ENCODE measurements at regions not wholly inside any gene's neighbourhood (a gene's known extent, or its start where the extent isn't known, plus 50 kb on each side); places are given as distances from the start of the nearest gene placed in this dataset.
"Not testable (repeated sequence)": the region's sequence is repeated elsewhere in the genome, so short reads cannot be mapped to it uniquely, and the experiment has no call there.

- Histone ChIP-seq H3K4me1 (ENCODE audit: insufficient read depth, low read length) (no peaks in the 10 kb centered on the region), H3K36me3 (ENCODE audit: insufficient read depth, low read depth, low read length) (no peaks in the 10 kb centered on the region), H3K27me3 (ENCODE audit: insufficient read depth, low read length) (no peaks in the 10 kb centered on the region)
Measured at GRCh38 chr13:50649211-50649610, 194.3 kb downstream of the DLEU7 start.

GRCh38 chr13:50650592-50651504, 192.6 kb downstream of the DLEU7 start:
- Histone ChIP-seq H3K27ac (ENCODE audit: low read length) (no peak overlapping the region), H3K36me3 (ENCODE audit: insufficient read depth, low read depth, low read length) (no peaks in the 10 kb centered on the region), H3K4me1 (ENCODE audit: insufficient read depth, low read length) (no peaks in the 10 kb centered on the region), H3K27me3 (ENCODE audit: insufficient read depth, low read length) (no peaks in the 10 kb centered on the region), H3K9me3 (ENCODE audit: insufficient read depth, low read depth, low read length) (no peaks in the 10 kb centered on the region; the same call in 1 of the 2 replicates), H3K9ac (ENCODE audit: low read depth, low read length) (no peak overlapping the region), H3K4me3 (ENCODE audit: low read length) (no peak overlapping the region)

More at GRCh38 chr13:50649211-50649610, 194.3 kb downstream of the DLEU7 start:
- no peaks in the 10 kb centered on the region; the same call in 1 of the 2 replicates for H3K9me3 ChIP-seq (ENCODE audit: insufficient read depth, low read depth, low read length)
- no peak overlapping the region for H3K27ac ChIP-seq (ENCODE audit: low read length)
- H3K9ac ChIP-seq (ENCODE audit: low read depth, low read length), result no peak overlapping the region
- no peak overlapping the region for H3K4me3 ChIP-seq (ENCODE audit: low read length)

GRCh38 chr13:50651922-50652321, 191.6 kb downstream of the DLEU7 start:
- H3K27ac ChIP-seq (ENCODE audit: low read length), result no peak overlapping the region
- H3K9me3 ChIP-seq (ENCODE audit: insufficient read depth, low read depth, low read length), result no peaks in the 10 kb centered on the region; the same call in 1 of the 2 replicates
- H3K9ac ChIP-seq (ENCODE audit: low read depth, low read length), result no peak overlapping the region
- no peak overlapping the region for H3K4me3 ChIP-seq (ENCODE audit: low read length)
- no peaks in the 10 kb centered on the region for H3K27me3 ChIP-seq (ENCODE audit: insufficient read depth, low read length)
- no peaks in the 10 kb centered on the region for H3K36me3 ChIP-seq (ENCODE audit: insufficient read depth, low read depth, low read length)
- no peaks in the 10 kb centered on the region for H3K4me1 ChIP-seq (ENCODE audit: insufficient read depth, low read length)

GRCh38 chr13:50654331-50654730, 189.2 kb downstream of the DLEU7 start:
- H3K9me3 ChIP-seq (ENCODE audit: insufficient read depth, low read depth, low read length), result no peaks in the 10 kb centered on the region; the same call in 1 of the 2 replicates
- no peak overlapping the region for H3K4me3 ChIP-seq (ENCODE audit: low read length)
- no peaks in the 10 kb centered on the region for H3K27me3 ChIP-seq (ENCODE audit: insufficient read depth, low read length)
- no peaks in the 10 kb centered on the region for H3K36me3 ChIP-seq (ENCODE audit: insufficient read depth, low read depth, low read length)
- H3K27ac ChIP-seq (ENCODE audit: low read length), result no peak overlapping the region
- H3K4me1 ChIP-seq (ENCODE audit: insufficient read depth, low read length), result no peaks in the 10 kb centered on the region
- no peak overlapping the region for H3K9ac ChIP-seq (ENCODE audit: low read depth, low read length)

GRCh38 chr13:50661881-50662280, 181.6 kb downstream of the DLEU7 start:
- not testable (repeated sequence) for H3K27ac ChIP-seq (ENCODE audit: low read length); H3K4me3 ChIP-seq (ENCODE audit: low read length); H3K9ac ChIP-seq (ENCODE audit: low read depth, low read length); H3K9me3 ChIP-seq (ENCODE audit: insufficient read depth, low read depth, low read length); H3K27me3 ChIP-seq (ENCODE audit: insufficient read depth, low read length); H3K36me3 ChIP-seq (ENCODE audit: insufficient read depth, low read depth, low read length); H3K4me1 ChIP-seq (ENCODE audit: insufficient read depth, low read length)

- no peaks in the 10 kb centered on the region for H3K27me3 ChIP-seq (ENCODE audit: insufficient read depth, low read length)
- no peak overlapping the region for H3K27ac ChIP-seq (ENCODE audit: low read length)
Measured at GRCh38 chr13:50664951-50665350, 178.5 kb downstream of the DLEU7 start.

GRCh38 chr13:50668049-50668448, 175.4 kb downstream of the DLEU7 start:
- H3K4me3 ChIP-seq (ENCODE audit: low read length), result no peak overlapping the region
- no peaks in the 10 kb centered on the region for H3K4me1 ChIP-seq (ENCODE audit: insufficient read depth, low read length)
- no peaks in the 10 kb centered on the region for H3K9me3 ChIP-seq (ENCODE audit: insufficient read depth, low read depth, low read length)
- no peak overlapping the region for H3K27ac ChIP-seq (ENCODE audit: low read length)
- H3K36me3 ChIP-seq (ENCODE audit: insufficient read depth, low read depth, low read length), result no peaks in the 10 kb centered on the region
- H3K27me3 ChIP-seq (ENCODE audit: insufficient read depth, low read length), result no peaks in the 10 kb centered on the region
- no peak overlapping the region for H3K9ac ChIP-seq (ENCODE audit: low read depth, low read length)

More at GRCh38 chr13:50664951-50665350, 178.5 kb downstream of the DLEU7 start:
- H3K9me3 ChIP-seq (ENCODE audit: insufficient read depth, low read depth, low read length), result no peaks in the 10 kb centered on the region
- no peaks in the 10 kb centered on the region for H3K36me3 ChIP-seq (ENCODE audit: insufficient read depth, low read depth, low read length)
- H3K4me3 ChIP-seq (ENCODE audit: low read length), result no peak overlapping the region
- H3K4me1 ChIP-seq (ENCODE audit: insufficient read depth, low read length), result no peaks in the 10 kb centered on the region
- H3K9ac ChIP-seq (ENCODE audit: low read depth, low read length), result no peak overlapping the region

GRCh38 chr13:50668691-50669271, 174.7 kb downstream of the DLEU7 start:
- Histone ChIP-seq H3K27ac (ENCODE audit: low read length) (no peak overlapping the region), H3K4me1 (ENCODE audit: insufficient read depth, low read length) (no peaks in the 10 kb centered on the region), H3K27me3 (ENCODE audit: insufficient read depth, low read length) (no peaks in the 10 kb centered on the region), H3K9me3 (ENCODE audit: insufficient read depth, low read depth, low read length) (no peaks in the 10 kb centered on the region), H3K9ac (ENCODE audit: low read depth, low read length) (no peak overlapping the region), H3K4me3 (ENCODE audit: low read length) (no peak overlapping the region), H3K36me3 (ENCODE audit: insufficient read depth, low read depth, low read length) (no peaks in the 10 kb centered on the region)

- no peaks in the 10 kb centered on the region for H3K9me3 ChIP-seq (ENCODE audit: insufficient read depth, low read depth, low read length)
- no peak overlapping the region for H3K4me3 ChIP-seq (ENCODE audit: low read length)
- H3K27ac ChIP-seq (ENCODE audit: low read length), result no peak overlapping the region
Measured at GRCh38 chr13:50670272-50670671, 173.2 kb downstream of the DLEU7 start.

GRCh38 chr13:50670847-50671496, 172.5 kb downstream of the DLEU7 start:
- Histone ChIP-seq H3K36me3 (ENCODE audit: insufficient read depth, low read depth, low read length) (no peaks in the 10 kb centered on the region), H3K4me1 (ENCODE audit: insufficient read depth, low read length) (no peaks in the 10 kb centered on the region), H3K27ac (ENCODE audit: low read length) (no peak overlapping the region), H3K4me3 (ENCODE audit: low read length) (no peak overlapping the region), H3K27me3 (ENCODE audit: insufficient read depth, low read length) (no peaks in the 10 kb centered on the region), H3K9me3 (ENCODE audit: insufficient read depth, low read depth, low read length) (no peaks in the 10 kb centered on the region), H3K9ac (ENCODE audit: low read depth, low read length) (no peak overlapping the region)

More at GRCh38 chr13:50670272-50670671, 173.2 kb downstream of the DLEU7 start:
- H3K27me3 ChIP-seq (ENCODE audit: insufficient read depth, low read length), result no peaks in the 10 kb centered on the region
- H3K4me1 ChIP-seq (ENCODE audit: insufficient read depth, low read length), result no peaks in the 10 kb centered on the region
- H3K36me3 ChIP-seq (ENCODE audit: insufficient read depth, low read depth, low read length), result no peaks in the 10 kb centered on the region
- no peak overlapping the region for H3K9ac ChIP-seq (ENCODE audit: low read depth, low read length)

- H3K36me3 ChIP-seq (ENCODE audit: insufficient read depth, low read depth, low read length), result no peaks in the 10 kb centered on the region
- H3K4me3 ChIP-seq (ENCODE audit: low read length), result no peak overlapping the region
- H3K27ac ChIP-seq (ENCODE audit: low read length), result no peak overlapping the region
- no peaks in the 10 kb centered on the region for H3K4me1 ChIP-seq (ENCODE audit: insufficient read depth, low read length)
- H3K27me3 ChIP-seq (ENCODE audit: insufficient read depth, low read length), result no peaks in the 10 kb centered on the region
- no peak overlapping the region for H3K9ac ChIP-seq (ENCODE audit: low read depth, low read length)
- H3K9me3 ChIP-seq (ENCODE audit: insufficient read depth, low read depth, low read length), result no peaks in the 10 kb centered on the region
Measured at GRCh38 chr13:50671497-50671850, 172.0 kb downstream of the DLEU7 start.

Data from iPS-20b (cell line).